Psoas muscle (tissue), 7 donors: ENCODE measurements at regions not wholly inside any gene's neighbourhood (a gene's known extent, or its start where the extent isn't known, plus 50 kb on each side); places are given as distances from the start of the nearest gene placed in this dataset.
A peak's percentile ranks its signal among the peaks of the same experiment; 100 is the strongest.

Experiments used
- ATAC-seq, 4 donors: fragments of 200-7000 bp; cut with Tn5 transposase; one replicate each; pipeline ENCODE4 v1.9.1; 2020; ENCODE audit warnings: moderate library complexity in 3 of 4, mild to moderate bottlenecking in 2 of 4
- DNase-seq, 2 donors: peaks; one replicate each; pipeline ENCODE4 v3.0.0-alpha.2; 2020
- H3K27ac ChIP-seq: fragments of 200-600 bp; one replicate; pipeline ENCODE4 v1.8.0; 2022
- H3K27me3 ChIP-seq, 3 donors: fragments of 200-600 bp in 1 of 3; one replicate each; pipeline versions ENCODE4 v1.6.1 to v1.8.0; 2013 to 2022; ENCODE audit warnings: low read length in 2 of 3, mild to moderate bottlenecking in 2 of 3, moderate library complexity in 1 of 3; ENCODE audit not compliant: insufficient read depth in 3 of 3
- H3K36me3 ChIP-seq, 2 donors: fragments of 200-600 bp in 1 of 2; one replicate each; pipeline versions ENCODE4 v1.6.1 to v1.8.0; 2013 to 2022; ENCODE audit warnings: low read depth in 1 of 2, mild to moderate bottlenecking in 1 of 2, moderate library complexity in 1 of 2; ENCODE audit not compliant: insufficient read depth in 1 of 2
- H3K4me1 ChIP-seq: fragments of 200-600 bp; one replicate; pipeline ENCODE4 v1.8.0; 2022
- H3K4me3 ChIP-seq: fragments of 200-600 bp; one replicate; pipeline ENCODE4 v1.8.0; 2022; ENCODE audit warnings: mild to moderate bottlenecking
- H3K9me3 ChIP-seq: fragments of 200-600 bp; one replicate; pipeline ENCODE4 v1.8.0; 2022
- WGBS, 3 donors: extraction: QIAGEN DNeasy Blood & Tissue Kit; methylation state at CpG; one replicate each; pipeline versions ENCODE4 v1.1.6 to v1.1.7; 2013; 5-methylcytosine and 5-hydroxymethylcytosine counted together
- intact Hi-C, 2 donors: fragments of 100-400 bp; cut with DNase I; formaldehyde crosslinking; loops; one replicate each; pipeline versions ENCODE4 v1.11.0 to v1.14.2; 2022
- TF ChIP-seq, protein P1 (sequence below): fragments of 200-600 bp; IDR thresholded peaks from one replicate; pipeline ENCODE4 v1.8.0; 2022; ENCODE audit warnings: antibody characterized with exemption
- donor health status: healthy with polysubstance abuse.
- donor health status: DM: no; HTN: no; CAD: no; lungs with moderate emphysema.
- donor health status: Bipolar disorder and iron deficiency.
- donor health status: healthy.
- donor health status: DM: yes; HTN: yes; CAD: no.
- donor health status: DM: no; HTN: no; CAD: no.
- donor health status: DM: yes; HTN: yes; CAD: no.

DNA sequence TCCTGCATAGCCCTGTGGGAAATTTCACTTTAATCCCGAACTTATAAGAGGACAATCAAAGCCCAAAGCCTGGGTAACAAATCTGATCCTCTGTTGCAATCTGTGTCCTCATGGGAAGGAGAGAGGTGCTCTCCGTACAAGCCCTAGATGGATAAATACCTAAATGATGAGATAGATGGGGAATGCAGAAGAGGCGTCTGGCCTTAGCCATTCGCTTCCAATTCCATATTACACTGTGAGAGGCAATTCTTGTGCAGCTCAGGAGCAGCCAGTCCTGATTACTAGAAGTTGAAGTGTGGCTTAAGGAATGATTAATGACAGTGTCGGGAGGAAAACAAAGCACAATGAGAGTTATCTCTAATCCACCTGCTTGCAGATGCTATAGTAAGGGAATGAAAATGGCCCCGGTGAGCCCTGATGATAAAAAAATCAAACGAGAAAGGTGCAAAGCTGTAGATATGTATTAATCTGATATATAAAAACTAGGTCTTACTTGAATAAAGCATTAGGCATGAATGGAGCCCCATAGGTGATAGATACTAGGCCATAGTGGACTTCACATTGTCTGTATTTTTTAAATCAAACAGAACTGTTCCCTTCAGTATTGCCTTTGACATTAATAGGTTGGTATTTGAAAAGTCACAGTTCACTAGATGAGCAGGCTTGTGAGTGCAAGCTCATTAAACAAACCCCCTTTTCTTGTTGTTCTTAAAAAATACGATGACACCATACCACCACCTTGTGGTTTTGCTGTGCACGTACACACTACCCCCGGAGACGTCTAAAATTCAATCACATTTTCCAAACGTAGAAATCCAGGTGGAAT is 54.2 kb upstream of the TMCO5A start:
- Histone ChIP-seq H3K27ac (no peak overlapping the region), H3K9me3 (no peaks in the 10 kb centered on the region), H3K36me3 (no peaks in the 10 kb centered on the region), H3K4me1 (no peaks in the 10 kb centered on the region), H3K4me3 (no peak overlapping the region), H3K27me3 (no peaks in the 10 kb centered on the region)
- WGBS, 3 donors: 30 to 34% (median 33%) methylated on average over 12 of the region's 12 CpGs
- ATAC-seq: peak in 1 of 4 donors; percentile 72
- TF ChIP-seq, protein P1, sequence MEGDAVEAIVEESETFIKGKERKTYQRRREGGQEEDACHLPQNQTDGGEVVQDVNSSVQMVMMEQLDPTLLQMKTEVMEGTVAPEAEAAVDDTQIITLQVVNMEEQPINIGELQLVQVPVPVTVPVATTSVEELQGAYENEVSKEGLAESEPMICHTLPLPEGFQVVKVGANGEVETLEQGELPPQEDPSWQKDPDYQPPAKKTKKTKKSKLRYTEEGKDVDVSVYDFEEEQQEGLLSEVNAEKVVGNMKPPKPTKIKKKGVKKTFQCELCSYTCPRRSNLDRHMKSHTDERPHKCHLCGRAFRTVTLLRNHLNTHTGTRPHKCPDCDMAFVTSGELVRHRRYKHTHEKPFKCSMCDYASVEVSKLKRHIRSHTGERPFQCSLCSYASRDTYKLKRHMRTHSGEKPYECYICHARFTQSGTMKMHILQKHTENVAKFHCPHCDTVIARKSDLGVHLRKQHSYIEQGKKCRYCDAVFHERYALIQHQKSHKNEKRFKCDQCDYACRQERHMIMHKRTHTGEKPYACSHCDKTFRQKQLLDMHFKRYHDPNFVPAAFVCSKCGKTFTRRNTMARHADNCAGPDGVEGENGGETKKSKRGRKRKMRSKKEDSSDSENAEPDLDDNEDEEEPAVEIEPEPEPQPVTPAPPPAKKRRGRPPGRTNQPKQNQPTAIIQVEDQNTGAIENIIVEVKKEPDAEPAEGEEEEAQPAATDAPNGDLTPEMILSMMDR: peak; percentile 39
- no peak for DNase-seq
- intact Hi-C loops: no loop called here

DNA sequence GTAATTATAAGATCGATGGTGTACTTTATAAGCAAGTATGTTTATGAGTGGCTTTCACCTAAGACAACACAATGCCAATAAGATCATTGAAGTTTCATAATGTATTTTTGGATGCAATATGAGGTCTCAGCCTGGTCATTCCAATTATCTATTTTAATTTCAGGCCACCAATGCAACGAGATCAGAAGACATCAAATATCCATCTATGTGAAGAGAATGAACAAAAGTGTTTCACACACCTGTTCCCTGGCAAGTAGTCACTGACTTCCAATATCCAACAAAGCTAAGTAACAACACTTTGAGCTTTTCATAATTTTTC is 53.6 kb upstream of the TMCO5A start:
- Histone ChIP-seq H3K27ac (no peak overlapping the region), H3K9me3 (no peaks in the 10 kb centered on the region), H3K36me3 (no peaks in the 10 kb centered on the region), H3K27me3 (no peaks in the 10 kb centered on the region), H3K4me3 (no peak overlapping the region), H3K4me1 (no peaks in the 10 kb centered on the region)
- ATAC-seq: no peak
- TF ChIP-seq, protein P1: no peak
- WGBS, 3 donors: 17 to 22% (median 20%) methylated on average over 2 of the region's 2 CpGs
- DNase-seq: no peak
- intact Hi-C loops: no loop called here

DNA sequence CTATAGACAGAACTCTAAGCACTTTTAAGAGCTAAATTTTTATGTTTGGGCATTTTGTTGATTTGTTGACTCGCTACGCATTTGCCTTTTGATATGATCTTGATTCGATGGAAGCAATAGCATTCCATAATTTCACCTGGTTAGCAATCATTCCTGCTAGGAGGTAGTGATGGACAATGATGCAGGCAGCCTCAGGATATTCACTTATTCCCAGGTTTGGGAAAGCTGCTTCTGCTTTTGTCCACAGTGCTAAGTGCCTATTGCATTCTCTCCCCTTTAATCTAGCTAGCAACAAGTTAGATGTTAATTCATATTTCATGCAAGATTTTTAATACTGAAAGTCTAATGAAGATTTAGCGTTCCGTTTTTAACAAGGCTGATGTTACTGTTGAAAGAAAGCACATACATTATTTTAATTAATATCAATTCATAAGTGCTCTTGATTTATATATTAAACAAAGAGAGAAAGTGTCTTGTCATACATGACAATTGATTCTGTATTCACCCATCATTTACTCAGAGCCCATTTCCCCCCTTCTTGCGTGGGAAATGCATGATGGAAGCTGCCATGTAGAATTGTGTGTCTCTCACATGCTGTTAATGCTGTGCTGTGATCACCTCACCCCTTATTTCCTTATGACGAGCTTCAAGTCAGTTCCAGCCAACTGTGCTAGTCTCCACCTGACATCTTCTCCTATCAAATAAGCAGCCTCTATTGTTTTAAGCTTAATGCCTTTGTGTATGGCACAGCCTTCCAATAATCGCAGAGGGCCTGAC is 53.0 kb upstream of the TMCO5A start:
- WGBS, 3 donors: 84 to 85% (median 85%) methylated on average over 8 of the region's 8 CpGs
- Histone ChIP-seq H3K27ac (no peak overlapping the region), H3K27me3 (no peaks in the 10 kb centered on the region), H3K36me3 (no peaks in the 10 kb centered on the region), H3K9me3 (no peaks in the 10 kb centered on the region), H3K4me1 (no peaks in the 10 kb centered on the region), H3K4me3 (no peak overlapping the region)
- intact Hi-C loops: no loop called here
- TF ChIP-seq, protein P1: no peak
- no peak for ATAC-seq
- no peak for DNase-seq

DNA sequence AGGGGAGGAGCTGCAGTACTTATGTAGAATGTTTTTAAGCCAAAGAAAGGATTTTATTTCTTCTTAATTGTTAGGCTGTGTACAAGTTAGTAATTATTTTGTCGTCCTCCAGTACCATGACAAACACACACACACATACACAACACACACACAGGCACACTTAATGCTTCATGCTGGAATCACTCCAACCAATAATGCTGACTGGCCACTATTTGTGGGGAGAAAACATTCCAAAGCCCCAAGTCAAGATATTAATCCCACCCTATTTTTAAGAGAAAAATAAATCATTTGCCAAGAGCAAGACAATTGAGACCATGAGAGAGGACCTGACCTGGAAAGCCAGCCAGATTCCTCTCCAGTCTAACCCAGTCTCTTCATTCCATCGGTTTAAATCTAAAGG is 51.8 kb upstream of the TMCO5A start:
- TF ChIP-seq, protein P1: no peak
- Histone ChIP-seq H3K36me3 (no peaks in the 10 kb centered on the region), H3K27me3 (no peaks in the 10 kb centered on the region), H3K9me3 (no peaks in the 10 kb centered on the region), H3K4me3 (no peak overlapping the region), H3K27ac (no peak overlapping the region), H3K4me1 (no peaks in the 10 kb centered on the region)
- DNase-seq: no peak
- ATAC-seq: no peak
- 71 to 80% (median 75%) methylated on average over 2 of the region's 2 CpGs for WGBS, 3 donors
- intact Hi-C loops: no loop called here
